ENCODE measurements at regions not wholly inside any gene's neighbourhood (a gene's known extent, or its start where the extent isn't known, plus 50 kb on each side); places are given as distances from the start of the nearest gene placed in this dataset.
"Not testable (repeated sequence)": the region's sequence is repeated elsewhere in the genome, so short reads cannot be mapped to it uniquely, and the experiment has no call there.

DNA sequence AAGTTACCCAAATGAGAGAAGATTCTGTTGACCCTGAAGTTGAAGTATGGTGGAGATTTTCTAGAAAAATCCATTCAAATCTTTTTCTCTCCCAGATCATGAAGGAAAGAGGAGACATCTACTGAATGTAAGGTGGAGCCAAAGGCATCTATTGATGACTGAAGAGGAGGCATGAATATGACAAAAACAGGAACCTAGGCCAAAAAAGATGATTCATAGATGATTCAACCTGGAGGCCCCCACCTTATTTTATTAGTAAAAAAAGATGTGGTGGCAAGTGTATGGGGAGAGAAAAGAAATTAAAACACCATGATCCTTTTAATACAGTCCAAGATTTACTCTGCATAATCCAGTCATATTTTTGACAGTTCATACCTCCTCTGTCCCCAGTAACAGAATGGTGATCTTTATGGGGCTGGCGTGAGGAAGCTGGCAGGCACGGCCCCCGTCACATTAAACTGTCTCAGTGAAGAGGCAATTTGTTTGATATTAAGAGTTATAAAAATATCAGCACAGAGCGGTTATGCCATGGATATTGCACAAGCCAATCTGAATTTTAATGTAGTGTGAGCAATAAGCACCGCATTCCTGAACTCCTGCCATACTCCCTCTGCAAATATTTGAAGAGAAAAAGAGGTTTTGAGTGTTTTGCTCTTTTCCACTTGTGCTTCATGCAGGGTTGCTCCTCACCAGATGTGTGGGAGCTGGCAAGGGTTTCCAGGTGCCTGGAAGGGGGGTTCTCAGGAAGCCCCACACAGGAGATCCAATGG is 94.4 kb downstream of the TRIM43 start:
- DNase-seq (ENCODE audit: low spot score), result not testable (repeated sequence)

DNA sequence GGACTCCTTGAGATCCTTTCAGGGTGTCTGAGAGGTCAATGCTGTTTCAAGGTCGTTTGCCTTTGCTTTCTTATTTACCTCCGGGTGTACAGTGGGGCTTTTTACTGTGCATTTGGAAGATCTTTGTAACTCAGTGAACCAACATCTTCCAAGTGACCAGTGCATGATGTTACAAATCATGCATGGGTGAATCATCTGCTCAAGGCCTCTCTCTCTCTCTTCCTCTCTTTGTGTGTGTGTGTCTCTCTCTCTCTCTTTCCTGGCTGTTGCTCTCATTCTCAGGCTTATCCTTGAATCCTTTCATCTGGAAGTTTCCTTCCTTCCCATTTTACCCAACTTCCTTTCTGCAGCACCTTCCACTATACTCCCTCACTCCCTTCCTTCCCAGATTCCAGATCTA is 96.1 kb downstream of the TRIM43 start:
- DNase-seq (ENCODE audit: low spot score), result not testable (repeated sequence)

DNA sequence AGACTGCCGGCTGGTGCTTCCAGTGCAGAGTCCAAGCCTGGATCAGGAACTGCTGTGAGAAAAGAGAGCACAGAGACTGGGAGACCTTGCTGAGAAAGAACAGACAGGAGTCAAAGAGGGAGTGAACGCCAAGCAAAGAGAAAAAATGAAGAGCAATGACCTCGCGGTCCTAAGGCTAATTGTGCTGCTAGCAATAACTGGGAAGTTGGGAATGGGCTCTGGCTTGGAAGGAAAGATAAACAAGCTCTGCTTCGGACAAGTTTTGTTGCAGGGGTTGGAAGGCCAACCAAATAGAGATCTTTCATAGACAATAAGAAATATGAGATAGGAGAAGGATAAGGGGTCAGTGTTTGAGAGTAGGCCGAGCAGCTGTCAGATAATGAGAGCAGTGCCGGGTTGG is 99.4 kb downstream of the TRIM43 start:
- not testable (repeated sequence) for DNase-seq (ENCODE audit: low spot score)

DNA sequence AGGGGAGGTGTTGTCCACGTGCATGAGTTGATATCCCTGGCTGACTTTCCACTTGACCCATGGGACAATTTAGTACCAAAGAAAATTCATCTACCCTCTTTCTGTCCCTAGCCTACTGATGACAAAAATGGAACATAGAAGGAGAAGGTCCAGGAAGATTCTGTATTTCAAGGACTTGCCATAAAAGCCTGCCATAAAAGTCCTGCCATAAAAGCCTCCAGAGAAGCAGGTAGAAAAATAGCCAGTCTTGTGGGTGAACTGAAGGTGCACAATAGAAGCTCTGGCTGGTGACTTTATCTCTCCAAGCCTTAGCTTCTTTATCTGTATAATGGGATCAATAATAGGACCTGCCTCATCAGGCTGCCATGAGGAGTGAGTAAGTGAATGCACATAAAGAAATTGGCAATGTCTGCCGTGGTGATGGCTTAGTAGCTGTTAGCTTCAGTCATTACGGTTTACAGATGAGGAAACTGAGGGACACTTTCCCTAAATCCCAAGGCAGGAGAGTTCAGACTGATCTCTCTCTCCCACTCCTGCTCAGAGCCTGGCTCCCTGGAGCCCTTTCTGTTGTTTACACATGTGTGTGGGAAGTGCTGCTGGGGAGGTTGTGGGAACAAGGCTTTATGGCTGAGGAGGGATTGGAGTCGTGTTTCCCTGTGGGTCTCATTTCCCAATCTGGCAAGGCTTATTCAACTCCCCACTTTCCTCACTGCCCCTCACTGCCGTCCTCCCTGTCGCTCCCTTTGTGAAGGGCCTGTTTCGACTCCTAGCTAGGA is 101.5 kb downstream of the TRIM43 start:
- DNase-seq (ENCODE audit: low spot score), result not testable (repeated sequence)

DNA sequence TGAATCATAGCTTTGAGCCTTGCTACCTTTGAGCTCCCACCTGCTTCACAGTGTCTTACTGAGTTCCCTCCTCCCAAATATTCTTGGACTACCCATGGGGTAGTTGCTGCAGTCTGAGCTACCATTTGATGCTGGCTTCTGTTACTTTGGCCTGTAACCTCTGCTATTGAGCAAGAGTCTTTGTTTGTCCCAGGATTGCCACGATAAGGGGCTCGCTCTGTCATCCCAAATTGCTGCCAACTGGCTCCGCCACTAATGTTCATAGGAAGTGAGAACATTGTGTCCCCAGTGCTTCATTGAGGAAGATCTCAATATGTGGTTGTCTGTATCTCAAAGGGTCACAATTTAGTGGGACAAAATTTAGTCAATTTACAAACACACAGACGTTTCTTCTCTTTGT is 103.8 kb downstream of the TRIM43 start:
- DNase-seq (ENCODE audit: low spot score), result peak; percentile 16

DNA sequence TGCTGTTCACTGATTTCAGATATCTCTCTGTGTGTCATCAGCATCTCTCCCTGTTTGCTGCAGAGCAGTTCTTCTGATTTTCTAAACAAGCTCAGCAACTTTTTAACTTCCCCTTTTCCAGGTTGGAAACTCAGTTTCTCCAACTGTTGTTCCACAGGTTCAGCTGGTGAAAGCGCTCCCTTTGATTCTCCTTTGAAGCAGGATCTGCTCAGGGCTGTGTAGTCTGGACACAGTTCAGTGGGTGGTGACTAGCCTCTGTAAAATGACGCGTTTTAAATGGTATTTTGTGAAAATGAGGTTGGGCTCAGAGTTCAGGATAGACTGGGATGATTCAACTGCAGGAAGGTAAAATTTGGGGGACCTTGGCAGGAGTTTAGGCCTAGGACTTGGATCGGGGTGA is 106.3 kb downstream of the TRIM43 start:
- no peak for DNase-seq (ENCODE audit: low spot score)

DNA sequence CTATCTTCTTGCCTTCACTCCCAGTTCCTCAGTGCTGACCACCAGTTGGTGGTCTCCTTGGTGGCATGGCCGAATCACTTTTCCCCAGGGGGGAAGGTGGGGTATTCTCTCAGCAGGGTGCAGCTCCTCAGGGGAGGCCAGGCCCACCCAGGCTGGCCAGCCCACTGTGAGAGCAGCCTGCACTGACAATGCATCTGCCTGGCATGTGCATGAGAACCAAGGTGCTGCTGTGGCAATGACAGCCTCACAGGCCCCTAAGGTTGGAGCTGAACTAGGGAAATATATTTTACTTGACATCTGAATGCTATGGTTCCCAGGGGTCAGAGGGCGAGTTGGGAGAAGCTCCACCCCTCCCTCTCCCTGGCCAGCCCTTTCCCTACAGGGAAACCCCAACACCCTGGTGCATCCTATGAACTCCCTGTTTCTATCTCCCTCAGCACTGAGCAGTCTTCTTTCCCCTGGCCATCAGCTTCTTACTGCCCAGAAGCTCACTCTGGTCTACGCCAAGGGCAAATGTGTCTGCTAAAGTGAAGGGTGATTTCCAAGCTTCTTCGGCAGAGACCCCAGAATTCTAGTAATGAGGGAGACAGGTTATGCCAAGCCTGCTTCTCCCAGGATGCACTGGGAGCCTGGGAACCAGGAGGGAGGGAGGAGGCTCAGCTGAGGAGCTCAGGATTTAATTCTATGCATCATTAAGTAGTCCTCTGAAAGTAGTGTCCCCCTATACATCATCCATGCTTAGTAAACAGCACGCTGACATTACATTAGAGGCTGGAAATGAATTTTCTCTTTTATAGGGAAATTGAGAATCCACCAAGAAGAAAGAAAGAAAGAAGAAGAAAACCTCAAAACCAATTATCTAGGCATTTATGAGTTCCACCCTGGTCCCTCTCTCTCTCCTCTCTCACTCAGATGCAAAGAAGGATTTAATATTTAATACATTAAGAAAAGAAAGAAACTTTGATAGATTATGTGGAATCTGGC is 107.7 kb downstream of the TRIM43 start:
- not testable (repeated sequence) for DNase-seq (ENCODE audit: low spot score)

DNA sequence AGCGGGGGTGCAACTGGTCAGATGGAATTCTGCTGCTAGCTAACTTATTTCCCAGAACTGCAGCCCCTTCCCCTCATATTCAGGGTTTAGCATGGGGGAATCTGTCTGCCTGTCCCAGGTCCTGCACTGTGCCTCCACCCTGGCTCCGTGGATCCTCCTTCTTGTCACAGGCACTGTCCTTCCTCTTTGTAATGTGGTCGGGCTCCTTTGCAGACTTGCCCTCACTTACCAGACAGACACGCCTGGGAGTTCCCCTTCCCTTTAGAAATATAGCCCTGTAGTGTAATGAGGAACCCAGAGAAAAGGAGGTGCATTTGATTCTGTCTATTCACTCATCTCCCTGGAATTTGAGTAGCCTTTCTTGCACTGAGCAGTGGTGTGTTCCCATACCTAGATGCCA is 108.7 kb downstream of the TRIM43 start:
- DNase-seq (ENCODE audit: low spot score), result no peak

DNA sequence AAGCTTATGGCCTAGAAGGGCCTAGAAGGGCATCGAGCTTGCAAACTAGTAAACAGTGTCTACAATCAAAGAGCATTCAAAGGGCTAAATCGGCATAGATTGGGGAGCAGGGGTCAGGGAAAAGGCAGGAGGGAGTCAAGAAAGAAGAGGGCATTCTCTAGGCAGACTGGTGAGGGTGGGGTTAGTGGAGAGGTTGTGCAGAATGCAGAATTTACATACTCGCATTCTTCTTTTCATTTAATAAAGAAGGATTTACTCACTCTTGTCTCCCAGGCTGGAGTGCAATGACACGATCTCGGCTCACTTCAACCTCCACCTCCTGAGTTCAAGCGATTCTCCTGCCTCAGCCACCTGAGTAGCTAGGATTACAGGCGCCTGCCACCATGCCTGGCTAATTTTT is 110.7 kb downstream of the TRIM43 start:
- DNase-seq (ENCODE audit: low spot score), result no peak

DNA sequence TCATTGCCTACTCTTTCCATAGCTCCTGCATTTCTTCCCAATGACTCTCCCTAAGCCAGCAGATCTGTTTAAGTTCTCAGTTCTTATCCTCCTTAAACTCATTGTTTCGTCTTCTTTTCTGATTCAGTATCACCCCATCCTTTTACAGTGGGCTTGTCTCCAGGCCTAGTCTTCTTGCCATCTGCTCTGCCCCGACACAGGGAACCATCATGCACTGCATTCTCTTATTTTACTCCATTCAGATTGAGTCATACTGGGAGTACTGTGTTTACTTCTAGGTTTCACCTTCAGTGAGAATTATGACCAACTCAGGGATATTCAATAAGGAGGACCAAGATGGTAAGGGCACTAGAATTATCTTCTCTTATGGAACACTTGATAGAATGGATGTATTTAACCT is 115.4 kb downstream of the TRIM43 start:
- DNase-seq (ENCODE audit: low spot score), result not testable (repeated sequence)

DNA sequence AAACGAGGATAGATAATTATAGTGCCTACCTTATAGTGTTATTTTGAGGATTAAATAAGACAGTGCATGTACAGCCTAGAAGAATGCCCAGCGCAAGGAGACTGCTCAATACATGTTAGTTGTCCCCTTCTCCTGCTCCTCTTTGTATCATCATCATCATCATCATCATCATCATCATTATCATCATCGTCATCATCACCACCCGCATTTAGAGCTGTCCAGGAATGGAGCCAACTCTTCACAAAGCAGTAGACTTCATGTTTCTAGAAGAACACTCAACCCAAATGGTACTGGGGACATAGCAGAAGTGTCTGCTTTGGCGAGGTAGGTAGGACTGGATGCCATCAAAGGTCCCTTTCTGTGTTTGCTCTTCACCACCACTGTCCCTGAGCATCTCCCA is 116.0 kb downstream of the TRIM43 start:
- no peak for DNase-seq (ENCODE audit: low spot score)

DNA sequence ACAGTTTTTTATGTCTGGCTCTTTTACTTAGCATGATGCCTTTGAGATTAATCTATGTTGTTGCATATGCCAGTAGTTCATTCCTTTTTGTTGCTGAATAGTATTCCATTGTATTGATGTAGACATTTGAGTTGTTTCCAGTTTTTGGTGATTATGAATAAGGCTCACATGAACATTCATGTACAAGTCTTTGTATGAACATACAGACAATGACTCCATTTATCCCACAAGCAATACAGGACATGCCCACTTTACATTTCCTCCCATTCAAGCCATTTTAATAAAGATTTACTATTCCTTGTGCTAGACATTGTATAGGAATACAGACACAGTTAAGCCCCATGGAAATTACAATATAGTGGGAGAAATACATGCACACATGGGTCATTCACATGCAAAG is 118.0 kb downstream of the TRIM43 start:
- DNase-seq (ENCODE audit: low spot score), result no peak

DNA sequence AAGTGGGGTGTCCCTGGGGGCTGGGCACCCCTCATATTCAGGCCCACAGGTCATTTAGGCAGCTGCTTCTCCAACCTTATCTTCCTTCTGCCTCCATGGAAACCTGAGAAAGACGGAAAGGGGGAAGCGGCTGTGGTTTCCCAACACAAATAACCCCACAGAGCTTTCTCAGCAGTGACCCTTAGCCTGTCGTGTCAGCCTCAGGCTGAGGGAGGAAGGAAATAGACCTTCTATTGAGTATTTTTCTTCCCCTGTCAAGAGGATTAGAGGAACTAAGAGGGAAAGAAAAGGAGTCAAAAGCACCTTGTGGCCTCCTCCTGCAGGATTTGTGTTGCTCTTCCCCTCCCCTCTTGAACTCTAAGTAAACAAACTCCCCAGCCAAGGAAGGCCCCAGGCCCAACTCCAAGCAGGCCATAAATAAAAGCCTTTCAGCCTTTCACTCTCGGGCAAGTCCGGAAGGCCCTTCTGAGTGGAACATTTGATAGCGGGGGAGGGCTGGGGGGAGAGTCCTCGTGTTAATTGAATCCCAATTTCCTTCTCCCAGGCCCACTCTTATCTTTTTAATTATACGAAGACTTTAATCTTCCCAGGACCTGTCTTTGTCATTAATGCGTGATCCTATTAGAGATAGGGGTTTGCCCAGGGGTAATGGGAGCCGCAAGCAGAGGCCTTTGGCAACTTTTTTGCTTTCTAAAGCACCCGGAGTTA is 121.8 kb downstream of the TRIM43 start:
- not testable (repeated sequence) for DNase-seq (ENCODE audit: low spot score)

DNA sequence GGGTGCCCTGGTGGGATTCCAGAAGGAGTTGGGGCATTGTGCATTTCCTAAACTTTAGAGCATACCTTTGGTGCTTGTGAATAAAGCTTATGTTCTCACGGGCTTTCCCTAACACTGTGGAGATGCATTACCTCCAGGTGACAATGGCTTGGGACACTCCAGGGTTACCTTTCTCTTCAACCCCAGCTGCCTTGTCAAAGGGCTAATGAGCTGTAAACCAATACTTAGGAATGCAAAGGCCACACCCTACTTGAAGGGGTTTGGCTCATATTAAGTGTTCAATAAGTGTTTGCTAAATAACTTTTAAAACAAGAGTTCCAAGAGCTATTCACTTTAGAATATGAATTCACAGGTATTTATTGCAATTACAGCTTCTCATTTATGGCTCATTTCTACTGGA is 122.6 kb downstream of the TRIM43 start:
- not testable (repeated sequence) for DNase-seq (ENCODE audit: low spot score)

DNA sequence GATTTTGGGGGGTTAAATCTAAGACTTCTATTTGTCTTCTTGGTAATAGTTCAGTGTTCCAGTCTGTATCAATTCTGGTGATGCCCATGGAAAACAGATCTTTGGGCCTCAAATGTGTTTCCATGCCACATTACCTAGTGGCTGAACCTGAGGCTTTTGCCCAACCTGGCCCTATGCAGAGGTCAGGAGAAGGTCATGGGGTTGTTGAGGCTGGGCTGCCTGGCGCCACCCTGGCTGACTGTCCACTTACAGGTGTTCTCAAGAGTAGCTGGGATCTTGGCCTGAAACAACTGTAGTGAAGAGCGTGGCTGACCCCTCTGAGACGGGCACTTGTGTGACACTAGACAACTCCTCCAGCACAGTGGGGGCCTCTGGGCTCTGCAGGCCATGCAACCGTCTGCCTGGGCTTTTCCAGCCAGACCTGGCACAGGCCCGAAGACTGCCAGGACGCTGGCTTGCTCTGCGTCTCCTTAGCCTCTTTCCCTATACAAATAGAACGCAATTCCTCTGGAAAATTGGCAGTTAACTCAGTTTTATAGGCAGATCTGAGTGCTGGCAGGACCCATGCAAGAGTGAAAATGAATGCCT is 127.8 kb downstream of the TRIM43 start:
- no peak for DNase-seq (ENCODE audit: low spot score)

DNA sequence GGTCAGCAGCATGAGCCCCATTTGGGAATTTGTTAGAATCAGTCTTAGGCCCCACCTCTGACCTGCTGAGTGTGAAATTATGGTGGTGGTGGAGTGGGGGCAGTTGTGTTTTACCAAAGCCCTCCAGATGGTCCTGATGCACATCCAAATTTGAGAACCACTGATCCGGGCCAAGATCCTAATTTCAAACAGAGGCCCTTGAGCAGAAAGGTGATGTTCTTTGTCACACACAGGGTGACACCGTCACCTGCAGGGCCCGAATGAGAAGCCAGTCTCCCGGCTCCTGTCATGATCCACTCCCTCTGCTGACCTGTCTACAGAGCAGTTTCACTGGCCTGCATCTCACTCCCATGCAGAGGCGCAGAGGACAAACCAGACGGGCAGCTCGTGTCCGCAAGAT is 129.9 kb downstream of the TRIM43 start:
- no peak for DNase-seq (ENCODE audit: low spot score)

DNA sequence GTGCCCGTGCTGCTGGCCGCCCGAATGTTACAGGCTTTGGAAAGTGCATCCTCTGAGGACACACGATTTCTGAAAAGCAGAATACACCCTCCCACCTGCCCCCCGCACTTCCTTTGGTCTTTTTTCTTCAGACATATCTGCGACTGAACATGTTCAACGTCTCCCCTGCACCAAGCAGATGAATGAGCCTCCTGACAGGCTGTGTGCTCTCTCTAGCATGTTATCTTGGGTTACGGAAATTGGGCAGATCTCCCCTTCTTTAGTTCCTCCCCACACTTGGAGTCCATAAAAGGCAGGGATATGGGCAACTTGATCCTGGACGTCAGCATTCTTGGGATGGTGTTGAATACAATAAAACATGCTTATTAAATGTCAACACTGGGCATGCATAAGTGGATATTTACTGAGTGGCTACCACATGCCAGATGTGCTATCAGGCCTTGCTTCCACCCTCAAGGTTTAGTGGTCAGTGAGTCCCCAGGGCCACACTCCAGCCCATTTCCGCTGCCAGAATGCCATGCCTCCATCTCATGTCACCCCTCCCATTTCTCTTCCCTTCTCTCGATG is 130.4 kb downstream of the TRIM43 start:
- DNase-seq (ENCODE audit: low spot score), result no peak

DNA sequence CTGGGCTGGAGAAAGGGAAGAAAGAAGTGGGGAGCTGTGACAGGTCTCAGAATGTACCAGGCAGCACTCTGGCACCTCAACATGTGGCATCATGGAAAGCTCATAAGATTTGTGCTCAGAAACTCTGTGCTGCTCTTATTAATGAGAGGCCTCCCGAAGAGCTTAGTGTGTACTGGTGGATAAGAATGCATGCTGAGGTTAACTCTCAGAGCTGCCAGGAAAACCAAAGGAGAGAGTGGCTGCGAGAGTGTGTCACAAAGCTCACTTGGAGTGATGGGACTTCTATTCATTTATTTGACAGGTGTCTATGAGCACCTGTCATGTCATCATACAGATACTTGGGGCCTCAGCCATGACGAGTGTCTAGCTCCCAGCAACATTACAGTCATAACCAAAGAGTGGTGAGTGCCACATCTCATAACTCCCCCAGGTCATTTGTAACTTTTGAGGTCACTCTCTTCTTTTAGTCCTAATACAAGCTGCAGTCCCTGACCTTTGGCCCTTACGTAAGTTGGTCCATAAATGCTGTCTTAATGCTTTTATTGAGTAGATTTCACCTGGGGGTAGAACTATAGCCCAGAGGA is 131.9 kb downstream of the TRIM43 start:
- not testable (repeated sequence) for DNase-seq (ENCODE audit: low spot score)

DNA sequence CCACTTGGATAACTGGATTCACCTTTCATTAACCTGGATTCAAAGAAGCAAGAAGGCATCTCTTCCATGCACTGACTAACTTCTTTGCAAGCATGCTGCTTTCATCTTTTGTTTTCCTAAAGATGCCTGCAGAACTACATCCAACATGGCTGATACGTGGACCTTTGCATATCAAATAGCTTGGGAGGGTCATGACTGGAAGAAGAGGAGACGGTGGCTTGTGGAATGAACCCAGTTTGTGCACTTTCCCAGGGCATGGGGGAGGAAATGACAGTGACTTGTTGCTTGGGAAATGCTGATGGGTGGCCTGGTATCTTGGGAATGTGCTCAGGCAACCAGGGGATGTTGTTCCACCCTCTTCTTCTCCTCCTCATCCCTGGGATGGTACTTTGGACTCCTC is 133.4 kb downstream of the TRIM43 start:
- DNase-seq (ENCODE audit: low spot score), result not testable (repeated sequence)

DNA sequence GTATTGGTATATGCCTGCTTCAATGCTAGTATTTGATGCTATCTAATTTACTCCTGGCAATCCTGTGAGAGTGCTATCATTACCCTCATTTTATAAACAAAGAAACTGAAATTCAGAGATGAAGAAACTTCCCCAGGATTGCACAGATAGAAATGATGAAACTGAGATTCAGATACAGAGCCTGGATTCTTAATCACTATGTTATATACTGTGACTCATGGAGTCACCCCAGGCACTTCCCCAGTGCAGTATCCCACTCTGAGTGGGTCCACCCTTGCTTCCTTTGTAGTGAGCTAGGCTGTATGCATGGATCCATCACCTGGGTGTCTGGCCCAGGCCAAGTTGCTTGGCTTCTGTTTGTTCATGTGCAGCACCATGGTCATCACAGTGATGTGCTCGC is 133.9 kb downstream of the TRIM43 start:
- not testable (repeated sequence) for DNase-seq (ENCODE audit: low spot score)
